Amniotic epithelial cell (primary cell): ENCODE measurements at regions not wholly inside any gene's neighbourhood (a gene's known extent, or its start where the extent isn't known, plus 50 kb on each side); places are given as distances from the start of the nearest gene placed in this dataset.
A peak's percentile ranks its signal among the peaks of the same experiment; 100 is the strongest.
"Not testable (repeated sequence)": the region's sequence is repeated elsewhere in the genome, so short reads cannot be mapped to it uniquely, and the experiment has no call there.

ENCODE experiments used
- DNase-seq: peaks from one replicate; pipeline ENCODE4 v3.0.0-alpha.2; 2010; ENCODE audit warnings: low read depth

DNA sequence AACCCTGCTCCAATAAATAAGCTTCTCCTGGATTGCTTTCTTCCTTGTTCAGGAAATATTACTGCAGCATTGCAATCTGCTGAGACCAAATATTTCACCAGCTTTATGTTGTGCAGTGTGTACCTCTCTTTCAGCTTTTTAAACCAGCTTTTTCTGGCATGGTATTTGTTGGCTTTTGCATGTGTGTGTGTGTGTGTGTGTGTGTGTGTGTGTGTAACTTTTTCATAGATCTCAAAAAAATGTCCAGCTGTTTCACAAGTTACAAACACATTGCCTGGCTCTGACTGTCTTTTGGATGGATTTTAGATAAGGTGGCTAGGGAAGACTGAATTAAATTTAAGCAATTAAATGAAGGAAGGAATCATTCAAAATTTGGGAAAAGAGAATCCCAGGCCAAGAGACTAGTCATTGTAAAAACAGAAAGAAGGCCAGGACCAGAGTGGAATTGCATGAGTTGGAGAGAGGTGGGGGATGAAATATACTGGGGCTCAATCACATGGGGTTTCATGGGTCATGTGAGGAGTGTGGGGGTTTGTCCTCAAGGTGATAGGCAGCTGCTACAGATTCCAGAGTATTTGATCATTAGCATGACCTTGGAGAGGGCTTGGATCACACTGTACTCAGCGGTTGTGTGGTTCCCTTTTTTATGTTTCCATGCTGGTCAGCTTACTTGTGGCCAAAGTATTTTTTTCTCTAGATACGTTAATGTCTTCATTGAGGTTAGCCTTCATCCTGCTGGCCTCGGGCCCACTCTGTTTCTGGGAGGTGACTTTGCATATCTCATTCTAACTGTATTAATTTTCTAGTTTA, 357.7 kb upstream of the BOD1L1 start:
- peak; percentile 96 for DNase-seq

DNA sequence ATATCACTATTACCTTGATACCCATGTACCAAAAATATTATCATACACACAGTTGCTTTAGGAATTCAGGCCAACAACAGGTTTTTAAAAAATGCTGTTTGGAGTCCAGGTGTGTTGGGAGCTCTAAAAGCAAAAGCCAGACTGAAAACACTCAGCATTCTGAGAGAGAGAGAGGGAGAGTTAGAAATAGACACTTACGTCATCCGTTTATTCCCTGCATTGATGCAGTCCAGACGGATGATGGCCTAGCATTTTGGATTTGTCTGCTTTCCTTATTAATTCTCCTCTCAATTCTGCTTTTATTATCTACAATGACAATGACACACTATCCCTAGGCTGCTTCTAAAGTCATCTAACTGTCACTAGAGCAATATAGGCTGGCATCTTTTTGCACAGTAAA, 358.3 kb upstream of the BOD1L1 start:
- DNase-seq = peak; percentile 75

DNA sequence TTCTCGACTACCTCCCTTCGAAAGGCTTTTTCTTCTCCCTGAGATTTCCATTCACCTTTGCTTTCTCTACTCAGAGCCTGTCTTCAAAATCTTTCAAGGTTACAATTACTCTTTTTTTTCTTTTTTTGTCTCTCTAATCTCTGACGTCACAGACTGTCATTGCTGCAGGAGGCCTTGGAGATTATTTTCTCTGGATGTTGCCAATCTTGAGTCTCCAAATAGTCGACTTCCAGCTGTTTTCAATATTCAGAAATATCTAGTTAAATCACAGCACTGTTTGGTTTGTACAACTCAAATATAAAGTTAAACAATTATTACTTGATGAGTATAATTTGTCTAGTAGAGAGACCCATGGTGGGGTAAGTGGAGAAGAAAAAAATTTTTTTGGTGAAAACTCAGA, 359.0 kb upstream of the BOD1L1 start:
- DNase-seq = no peak

DNA sequence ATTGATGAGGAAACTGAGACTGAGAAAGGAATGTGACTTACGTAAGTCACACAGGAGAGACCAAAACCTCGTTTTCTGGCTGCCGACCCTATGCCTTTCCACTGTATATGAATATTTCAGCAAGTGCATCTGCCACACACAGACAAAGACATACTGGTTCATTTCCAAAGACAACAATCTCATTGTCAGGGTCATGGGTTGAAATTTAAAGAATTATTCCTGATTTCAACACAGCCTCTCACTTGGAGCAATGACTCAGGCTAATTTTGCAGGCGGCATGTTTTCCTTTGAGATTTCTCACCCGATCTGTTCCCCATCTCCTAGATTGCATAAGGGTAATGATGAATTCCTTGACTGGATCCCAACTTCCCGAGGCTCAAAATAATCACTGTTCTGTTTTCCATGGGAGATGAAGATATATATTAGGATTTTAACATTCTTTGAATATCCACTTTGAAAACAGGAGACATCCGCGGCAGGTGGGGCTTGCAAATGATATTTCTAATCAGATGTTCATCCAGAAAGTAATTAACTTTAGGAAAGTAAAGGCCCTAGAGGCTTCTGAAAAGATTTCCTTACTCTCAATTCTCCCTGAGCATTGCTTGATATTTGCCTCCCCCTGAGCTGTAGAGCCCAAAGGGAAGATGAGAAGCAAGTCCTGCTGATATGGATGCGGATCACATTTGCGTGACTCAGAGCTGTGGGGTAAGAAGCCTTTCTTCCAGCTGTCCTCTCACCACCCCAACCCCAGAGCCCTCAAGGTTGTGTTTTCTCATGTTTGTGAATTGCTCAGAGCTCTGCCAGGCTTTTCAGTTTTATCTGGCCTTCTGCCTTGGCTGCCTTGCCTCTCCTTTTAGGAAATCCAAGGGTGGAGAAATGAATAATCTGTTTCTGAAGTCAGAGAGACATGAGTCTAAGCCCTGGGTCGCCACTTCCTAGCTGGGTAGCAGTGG, 361.1 kb upstream of the BOD1L1 start:
- DNase-seq = peak; percentile 100

DNA sequence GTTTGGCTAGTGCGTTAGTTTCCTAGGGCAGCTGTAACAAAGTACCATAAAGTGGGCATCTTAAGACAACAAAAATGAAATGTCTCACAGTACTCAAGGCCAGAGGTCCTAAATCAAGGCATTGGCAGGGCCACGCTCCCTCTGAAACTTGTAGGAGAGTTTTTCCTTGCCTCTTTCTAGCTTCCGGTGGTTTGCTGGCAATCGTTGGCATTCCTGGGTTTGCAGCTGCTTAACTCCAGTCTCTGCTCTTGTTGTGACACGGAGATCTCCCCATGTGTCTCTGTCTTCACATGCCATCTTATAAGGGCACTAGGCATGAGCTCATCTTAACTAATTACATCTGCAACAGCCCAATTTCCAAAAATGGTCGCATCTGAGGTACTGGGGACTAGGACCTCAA, 362.0 kb upstream of the BOD1L1 start:
- DNase-seq = peak; percentile 49

DNA sequence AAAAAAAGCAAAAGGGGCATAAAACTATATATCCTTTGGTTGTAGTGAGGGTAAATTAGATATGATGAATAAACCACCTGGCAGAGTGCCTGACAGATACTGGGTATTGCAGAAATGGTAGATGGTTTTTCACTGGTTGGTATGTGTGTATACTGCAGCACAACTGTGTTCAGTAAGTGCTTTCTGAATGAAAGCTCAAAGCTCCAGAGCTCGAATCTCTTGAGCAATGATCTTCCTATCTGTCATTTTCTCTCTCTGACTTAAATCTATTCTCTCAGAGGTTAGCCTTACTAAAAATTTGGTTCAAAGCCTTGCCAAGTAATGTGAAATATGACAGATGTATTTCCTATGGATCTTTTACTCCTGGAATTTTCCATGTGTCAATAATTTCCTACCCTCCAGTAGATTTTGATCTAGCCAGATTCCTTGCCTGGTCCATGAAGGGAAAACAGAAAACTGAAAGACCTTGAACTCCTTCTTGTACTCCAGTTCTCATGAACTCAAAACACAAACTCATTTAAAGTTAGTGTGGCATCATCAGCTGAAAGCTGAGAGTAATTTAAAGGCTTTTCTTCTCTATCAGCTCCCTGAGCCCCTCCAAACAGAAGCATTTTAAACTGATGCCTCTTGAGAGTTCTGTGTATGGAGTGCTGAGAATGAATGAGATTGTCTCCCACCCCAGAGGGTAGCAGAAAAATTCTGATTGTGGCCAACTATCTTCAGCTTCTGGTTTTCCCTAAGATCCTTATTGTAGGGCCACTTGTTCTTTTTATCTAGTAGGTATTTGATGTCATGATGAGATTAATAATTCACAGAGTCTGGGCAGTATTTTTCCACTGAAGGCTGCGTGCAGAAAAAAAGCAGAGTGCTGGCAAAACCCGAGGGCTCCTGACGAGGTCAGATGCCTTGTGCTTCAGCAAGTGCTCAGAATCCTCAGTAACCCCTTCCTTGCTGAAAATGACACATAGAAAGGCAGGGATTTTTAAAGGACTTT, 363.4 kb upstream of the BOD1L1 start:
- peak; percentile 83 for DNase-seq

DNA sequence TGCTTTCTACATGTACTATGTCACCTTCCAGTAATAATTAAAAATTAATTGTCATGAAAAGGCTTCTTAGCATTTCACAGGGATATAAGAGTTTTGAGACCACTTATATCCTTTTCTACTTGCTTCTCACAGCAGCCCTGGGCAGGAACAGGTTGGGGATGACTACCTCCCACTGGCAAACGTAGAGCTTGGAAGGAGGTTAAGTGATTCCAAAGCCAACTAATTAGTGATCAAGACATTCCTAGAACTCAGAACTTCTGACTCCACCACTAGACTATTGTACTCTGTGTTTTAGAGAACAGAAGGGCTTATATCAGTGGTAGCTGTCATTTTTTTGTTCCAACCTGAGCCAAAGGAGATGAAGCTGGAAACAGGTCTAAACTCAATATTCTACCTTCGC, 364.5 kb upstream of the BOD1L1 start:
- no peak for DNase-seq

DNA sequence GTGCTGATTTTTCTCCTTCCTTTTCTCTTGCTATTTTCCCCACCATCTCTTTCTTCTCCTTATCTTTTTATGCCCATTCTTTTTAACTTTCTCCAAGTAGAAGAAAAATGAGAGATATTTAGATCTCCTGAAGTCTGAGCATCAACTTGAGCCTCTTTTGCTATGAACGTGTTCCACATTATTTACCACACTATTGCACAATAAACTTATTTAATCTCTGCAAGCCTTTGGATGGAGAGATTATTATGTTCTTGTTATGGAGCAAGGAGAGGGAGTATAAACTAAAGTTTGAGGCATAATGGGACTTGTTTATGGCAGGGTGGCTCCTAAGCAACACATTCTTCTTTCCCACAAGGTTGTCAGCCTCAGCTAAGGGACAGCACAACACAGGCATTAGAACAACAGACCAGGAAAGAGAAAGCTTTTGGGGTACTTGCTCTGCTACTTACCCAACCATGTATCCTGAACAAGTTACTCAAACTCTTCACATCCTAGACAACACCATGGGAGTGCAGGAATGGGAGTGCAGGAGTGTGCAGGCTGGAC, 365.5 kb upstream of the BOD1L1 start:
- DNase-seq = peak; percentile 69

DNA sequence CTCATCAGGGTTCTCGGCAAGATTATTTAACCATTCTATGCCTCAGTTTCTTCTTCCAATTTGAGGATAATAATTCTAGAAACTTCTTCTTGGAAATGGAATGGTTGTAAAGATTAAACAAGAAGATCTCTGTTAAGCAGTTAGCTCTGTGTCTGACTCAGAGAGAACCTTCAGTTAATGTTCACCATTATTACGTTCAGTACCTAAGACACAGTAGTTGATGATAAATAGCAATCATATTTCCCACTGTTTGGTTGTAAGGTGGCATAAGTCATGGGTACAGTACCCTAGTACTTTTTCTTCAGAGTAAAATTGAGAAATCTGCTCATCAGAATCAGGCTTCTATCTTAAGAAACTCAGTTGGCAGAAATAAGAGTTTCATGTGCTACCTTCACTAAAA, 366.5 kb upstream of the BOD1L1 start:
- DNase-seq = no peak

DNA sequence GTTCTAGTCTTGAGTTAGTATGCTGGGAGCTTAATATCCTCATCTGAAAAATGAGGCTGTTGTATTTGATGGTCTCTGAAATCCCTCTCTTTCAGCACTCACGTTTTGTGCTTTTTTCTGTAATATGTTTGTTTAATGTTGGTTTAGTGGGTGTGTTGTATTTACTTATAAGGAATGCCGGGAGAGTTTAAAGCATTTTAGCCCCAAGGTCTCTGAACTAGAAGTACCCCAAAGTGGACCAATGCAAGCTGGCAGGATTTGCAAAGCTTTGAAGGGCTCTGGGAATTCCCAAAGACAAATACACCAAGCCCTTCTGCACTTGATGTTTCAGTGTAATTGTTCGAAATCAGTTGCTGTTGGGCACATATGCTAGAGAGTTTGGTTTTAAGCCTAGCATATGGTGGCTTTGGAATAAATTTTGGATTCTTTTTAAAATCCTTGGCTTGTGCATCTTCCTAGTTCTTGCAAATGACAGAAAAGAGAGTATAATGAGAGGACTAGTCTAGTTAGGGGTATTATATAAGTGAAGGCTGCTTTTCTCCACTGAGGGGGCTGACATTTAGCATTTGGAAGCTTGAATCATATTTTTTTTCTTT, 371.4 kb upstream of the BOD1L1 start:
- no peak for DNase-seq

DNA sequence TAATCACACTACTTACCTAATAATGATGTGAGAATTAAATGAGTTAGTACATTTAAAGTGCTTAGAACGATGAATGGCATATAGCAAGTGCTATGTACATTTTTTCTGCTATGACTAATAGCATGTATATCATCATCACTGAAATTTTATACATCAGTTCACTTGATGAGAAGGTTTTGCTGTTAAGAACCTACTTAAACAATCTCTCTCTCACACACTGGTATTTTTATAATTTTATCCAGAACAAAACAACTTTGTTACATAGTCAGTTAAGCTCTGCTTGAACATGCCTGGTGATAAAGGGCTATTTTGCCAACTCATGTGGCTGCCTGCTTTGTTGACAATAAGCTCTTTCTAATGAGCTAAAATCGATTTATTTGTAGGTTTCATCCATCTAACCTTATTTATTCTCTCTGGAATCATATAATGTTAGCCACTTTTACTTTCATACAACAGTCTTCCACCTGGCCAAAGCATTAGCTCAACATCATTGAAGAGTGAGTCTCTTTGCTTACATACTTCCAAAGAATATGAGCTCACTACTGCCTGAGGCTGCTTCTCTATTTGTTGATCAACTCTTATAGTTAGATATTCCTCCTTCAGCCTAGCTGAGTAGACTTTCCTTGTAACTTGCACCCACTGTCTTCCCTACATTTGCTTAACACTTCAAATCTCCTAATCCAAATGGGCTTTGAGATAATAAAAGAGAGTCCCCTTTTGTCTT, 372.7 kb upstream of the BOD1L1 start:
- DNase-seq = no peak

DNA sequence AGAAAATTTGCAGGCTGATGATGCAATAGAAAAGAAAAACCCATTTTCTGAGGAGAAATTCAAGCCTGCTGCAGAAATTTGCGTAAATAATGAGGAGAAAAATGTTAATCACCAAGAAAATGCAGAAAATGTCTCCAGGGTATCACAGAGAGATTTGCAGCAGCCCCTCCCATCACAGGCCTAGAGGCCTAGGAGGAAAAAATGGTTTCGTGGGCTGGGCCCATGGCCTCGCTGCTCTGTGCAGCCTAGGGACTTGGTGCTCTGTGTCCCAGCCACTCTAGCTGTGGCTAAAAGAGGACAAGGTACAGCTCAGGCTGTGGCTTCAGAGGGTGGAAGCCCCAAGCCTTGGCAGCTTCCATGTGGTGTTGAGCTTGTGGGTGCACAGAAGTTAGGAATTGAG, 374.8 kb upstream of the BOD1L1 start:
- DNase-seq = not testable (repeated sequence)

DNA sequence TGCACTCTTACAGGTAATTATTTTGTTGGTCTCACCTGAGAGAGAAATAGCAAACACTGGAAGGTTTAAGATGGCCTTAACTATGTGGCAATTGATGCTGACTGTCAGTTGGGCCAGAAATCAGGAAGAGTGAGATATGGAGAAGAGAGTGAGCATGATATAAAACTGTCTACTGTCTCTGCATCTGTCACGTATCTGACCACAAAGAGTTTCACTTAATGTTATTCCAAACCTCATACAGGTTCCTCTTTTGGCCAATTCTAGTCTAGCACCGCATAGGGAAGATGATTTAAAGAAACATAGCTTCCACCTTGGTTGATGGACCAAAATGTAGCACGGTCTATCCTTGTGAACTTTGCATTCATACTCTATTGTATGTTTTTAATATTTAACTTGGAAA, 381.0 kb upstream of the BOD1L1 start:
- DNase-seq = no peak

DNA sequence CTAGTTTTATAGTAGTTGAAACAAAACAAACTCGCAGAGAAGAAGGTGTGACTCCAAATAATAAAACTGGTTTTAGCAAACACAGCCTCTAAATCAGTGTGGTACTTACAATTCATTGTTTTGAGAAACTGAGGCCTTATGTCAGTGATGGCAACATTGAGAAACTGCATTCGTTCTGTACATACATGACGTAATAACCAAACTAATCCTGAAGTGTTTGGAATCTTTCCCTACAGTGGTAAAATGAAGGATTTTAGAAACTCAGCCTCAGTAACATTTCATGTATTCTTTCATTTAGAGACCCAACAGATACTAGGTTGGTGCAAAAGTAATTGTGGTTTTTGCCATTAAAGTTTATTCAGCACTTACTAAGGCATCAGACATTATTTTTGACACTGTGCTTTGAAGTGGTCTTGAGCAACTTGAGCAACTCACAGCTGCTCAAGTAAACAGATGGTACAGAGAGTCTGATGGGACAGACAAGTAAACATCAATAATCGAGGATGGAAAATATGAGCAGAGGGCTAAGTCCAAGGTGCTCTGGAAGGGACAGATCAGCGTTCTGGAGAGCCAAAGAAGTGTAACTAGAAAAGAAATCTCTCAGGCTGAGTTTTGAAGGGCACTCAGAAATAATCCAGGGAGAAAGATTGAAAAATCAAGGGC, 390.8 kb upstream of the BOD1L1 start:
- peak; percentile 11 for DNase-seq

DNA sequence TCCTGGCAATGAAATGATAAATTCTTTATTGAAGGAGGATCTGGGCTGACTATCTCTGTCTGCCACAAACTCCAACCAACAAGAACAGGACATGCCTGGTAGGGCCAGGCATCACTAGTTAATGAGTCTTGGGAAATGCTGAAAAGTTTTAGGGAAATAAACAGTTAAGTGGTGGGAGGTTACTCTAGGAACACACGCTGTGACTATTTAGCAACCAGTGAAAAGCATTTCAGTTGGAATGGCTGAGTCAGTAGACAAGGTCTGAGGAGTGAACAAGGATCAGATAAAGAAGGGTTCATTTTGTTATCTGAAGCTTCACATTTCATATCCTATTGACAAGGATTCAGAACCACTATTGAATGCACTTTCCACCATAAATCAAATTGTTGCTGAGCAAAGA, 394.9 kb upstream of the BOD1L1 start:
- DNase-seq = peak; percentile 82

DNA sequence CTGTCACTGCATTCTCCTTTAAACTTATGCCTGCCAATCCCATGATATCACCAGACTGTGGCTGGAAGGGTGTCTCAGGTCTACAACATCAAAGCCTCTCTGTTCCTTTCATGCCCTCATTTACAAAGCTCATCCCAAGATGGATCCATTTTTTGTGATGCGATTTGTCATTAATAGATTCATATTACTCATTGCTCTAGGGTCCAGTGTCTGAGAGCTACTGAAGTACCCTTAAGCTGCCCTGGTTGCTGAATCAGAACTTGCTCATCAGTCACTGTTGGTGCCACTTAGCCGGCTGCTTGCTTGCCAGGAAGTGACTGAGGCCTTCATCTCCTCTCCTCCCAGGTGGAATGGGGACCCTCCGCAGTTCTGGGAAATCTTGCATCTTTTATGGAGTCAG, 395.5 kb upstream of the BOD1L1 start:
- DNase-seq = peak; percentile 6

DNA sequence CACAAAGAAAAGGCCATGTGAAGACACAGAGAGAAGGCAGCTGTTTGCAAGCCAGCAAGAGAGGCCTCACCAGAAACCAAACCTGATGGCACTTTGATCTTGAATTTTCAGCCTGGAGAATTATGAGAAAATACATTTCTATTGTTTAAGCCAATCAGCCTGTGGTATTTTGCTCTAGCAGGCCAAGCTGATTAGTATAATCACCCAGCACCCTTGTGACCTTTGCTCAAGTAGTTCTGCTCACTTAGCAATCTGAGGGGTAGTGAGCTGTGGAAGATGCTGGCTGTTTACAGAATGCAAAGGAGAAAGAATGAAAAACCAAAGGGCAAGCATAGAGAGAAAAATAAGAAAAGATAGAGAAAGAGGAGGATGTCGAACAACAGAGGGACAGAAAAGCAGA, 396.4 kb upstream of the BOD1L1 start:
- DNase-seq = no peak

DNA sequence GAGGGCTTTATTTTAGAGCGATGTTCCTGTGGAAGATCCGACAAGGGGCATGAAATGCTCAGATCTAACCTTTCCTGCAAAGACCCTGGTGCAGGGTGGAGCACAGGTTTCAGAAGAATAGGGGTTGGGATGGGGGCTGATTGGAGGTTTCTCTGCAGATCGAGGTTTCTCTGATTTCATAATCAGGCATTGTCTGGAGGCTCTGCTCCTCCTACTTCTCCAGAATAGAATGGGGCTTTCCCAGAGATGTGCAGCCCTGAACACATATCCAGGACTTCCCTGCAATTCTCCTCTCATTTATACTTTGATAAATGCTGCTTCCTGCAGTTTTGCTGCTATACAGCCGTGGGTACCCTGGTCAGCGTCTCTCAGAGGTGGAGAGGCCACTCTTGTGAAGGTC, 397.6 kb upstream of the BOD1L1 start:
- peak; percentile 9 for DNase-seq

DNA sequence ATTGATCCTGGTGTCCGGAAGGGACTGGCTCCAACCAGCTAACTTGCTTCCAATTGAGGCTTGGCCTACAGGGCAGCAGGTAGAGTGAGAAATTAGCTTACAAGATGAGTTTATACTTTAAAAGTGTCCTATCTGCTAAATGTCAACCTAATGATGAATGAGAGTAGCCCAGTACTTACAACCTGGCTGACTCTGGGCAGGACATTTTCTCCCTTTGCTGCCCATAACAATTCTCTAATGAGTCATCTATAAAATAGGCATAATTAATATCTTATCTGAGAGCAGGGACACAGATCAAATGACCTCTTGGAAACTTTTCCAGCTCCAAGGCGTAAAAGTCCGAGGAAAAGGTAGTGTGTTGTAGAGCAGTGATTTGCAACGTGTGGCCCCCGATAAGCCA, 398.4 kb upstream of the BOD1L1 start:
- no peak for DNase-seq

DNA sequence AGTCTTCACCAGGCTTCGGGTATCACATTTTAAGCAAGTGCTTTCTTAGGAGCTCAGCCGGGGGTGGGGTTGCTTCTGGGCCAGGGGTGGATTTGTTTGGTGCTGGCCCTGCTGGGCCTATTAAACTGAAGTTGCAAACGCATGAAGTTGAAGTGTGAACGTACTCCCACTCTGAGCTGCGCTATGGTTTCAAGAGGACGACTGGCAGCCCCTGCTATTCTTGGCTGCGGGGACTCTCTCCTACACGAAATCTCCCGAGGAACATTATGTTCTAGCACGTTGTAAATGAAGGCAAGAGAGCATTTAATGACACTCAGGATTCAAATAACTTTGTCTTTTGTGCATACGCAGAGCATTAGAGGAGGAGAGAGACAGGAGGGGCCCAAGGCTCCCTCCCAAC, 401.3 kb upstream of the BOD1L1 start:
- no peak for DNase-seq
